Fibroblast of villous mesenchyme (primary cell): ENCODE measurements at regions not wholly inside any gene's neighbourhood (a gene's known extent, or its start where the extent isn't known, plus 50 kb on each side); places are given as distances from the start of the nearest gene placed in this dataset.

ENCODE experiments used
- DNase-seq: peaks from one replicate; pipeline ENCODE4 v3.0.0-alpha.2; 2010; ENCODE audit warnings: low read depth
- H3K4me3 ChIP-seq: 2 replicates; pipeline ENCODE4 v1.5.1; 2011; ENCODE audit warnings: low read depth, mild to moderate bottlenecking, low read length
- CTCF ChIP-seq: IDR thresholded peaks from 2 replicates; pipeline ENCODE4 v1.5.1; 2012; ENCODE audit warnings: low read depth, mild to moderate bottlenecking, low read length; ENCODE audit not compliant: insufficient read depth

DNA sequence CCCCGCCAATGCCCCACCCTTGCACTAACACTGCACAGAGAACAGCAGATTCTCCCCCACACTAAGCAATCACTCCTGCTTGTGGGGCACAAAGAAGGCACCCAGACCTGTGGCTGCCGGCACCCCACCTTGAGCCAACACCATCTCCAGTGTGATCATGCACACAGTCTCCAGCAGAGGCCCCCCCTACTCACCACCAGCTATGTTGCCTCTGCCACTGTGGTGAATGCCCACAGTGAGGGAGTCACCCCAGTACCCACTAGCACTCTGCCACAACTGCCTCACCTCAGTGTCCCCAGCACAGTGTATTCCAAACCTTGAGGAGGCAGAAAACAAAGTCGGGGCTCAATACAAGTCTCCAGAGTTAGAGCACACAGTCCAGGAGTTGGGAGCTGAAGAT is 261.7 kb upstream of the SSTR1 start:
- H3K4me3 ChIP-seq, result no peak overlapping the region
- no peak for DNase-seq
- TF ChIP-seq CTCF, result no peak

GRCh38 chr14:37946819-37947218 is 260.9 kb upstream of the SSTR1 start:
- H3K4me3 ChIP-seq, result no peak overlapping the region
- no peak for DNase-seq
- TF ChIP-seq CTCF, result no peak

GRCh38 chr14:37948266-37948665 is 259.4 kb upstream of the SSTR1 start:
- DNase-seq, result no peak
- no peak overlapping the region for H3K4me3 ChIP-seq
- no peak for TF ChIP-seq CTCF

DNA sequence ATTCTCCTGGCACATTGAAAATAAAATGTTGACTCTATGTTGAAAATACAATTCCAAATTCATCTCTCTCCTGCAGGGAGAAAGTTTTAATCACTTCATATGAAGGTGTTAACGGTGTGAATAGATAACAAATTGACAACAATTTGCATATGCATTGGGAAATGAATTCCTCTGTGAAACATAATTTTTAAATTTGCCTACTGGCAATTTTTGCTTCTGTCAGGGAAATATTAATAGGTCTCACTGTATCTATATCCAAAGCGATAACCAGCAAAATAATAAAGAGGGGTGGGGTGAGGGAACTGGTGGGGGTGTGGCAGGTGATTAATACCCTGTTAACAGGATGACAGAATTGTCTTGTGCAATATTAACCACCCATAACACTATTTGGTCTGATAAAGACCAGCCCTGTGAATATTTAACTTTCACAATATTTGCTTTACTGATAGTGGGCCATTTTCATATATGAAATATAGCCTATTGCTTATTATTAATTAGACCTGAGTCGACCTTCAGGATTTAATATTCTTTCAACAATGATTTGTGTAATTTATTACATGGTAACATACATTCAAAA is 239.0 kb upstream of the SSTR1 start:
- no peak for DNase-seq
- no peak overlapping the region for H3K4me3 ChIP-seq
- TF ChIP-seq CTCF, result no peak

DNA sequence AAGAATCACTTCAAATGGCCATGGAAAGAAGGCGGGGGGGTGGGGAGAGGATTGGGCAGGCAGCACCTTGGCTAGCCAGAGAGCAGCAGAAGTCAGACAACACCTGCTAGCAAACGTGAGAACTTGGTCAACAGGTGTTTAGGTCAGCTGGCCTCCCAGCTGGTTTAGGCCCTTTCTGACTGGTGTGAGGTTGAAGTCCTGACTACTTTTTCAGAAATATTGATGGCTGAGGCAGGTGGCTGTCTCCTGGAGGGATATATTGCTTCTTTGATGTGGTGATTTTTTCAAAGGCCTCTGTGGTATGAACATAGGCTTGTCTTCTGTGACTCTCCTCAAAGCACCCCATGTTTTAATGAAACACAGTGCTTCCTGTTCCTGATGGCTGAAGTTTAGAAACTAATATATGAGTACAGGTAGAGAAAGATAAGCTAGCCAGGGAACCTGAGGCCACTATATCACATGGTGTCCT is 238.2 kb upstream of the SSTR1 start:
- H3K4me3 ChIP-seq, result no peak overlapping the region
- TF ChIP-seq CTCF, result no peak
- DNase-seq, result no peak

DNA sequence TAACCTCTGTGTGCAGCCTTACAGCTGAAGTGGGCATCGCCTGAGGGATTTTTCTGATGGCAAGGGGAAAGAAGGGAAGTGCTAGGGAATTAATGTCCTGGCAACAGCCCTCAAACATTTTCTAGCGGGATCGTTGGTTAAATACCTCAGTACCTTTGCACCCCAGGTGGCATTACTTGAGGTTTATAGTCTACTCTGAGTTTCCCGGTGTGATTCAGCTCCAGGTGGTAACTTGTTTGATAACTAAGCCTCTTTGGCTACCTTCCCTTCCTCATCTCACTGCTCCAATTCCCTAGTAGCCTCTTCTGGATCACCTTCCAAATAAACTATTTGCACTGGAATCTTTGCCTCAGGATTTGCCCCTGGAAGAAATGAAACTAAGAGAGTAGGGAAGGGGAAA is 237.0 kb upstream of the SSTR1 start:
- no peak for TF ChIP-seq CTCF

More for the DNA sequence above, 237.0 kb upstream of the SSTR1 start:
- no peak overlapping the region for H3K4me3 ChIP-seq
- no peak for DNase-seq
